Karpas-422 (cell line): ENCODE measurements at regions not wholly inside any gene's neighbourhood (a gene's known extent, or its start where the extent isn't known, plus 50 kb on each side); places are given as distances from the start of the nearest gene placed in this dataset.
A peak's percentile ranks its signal among the peaks of the same experiment; 100 is the strongest.

Experiments used
- DNase-seq: peaks from one replicate; pipeline ENCODE4 v3.0.0-alpha.2; 2015
- H2AFZ ChIP-seq: fragments of 200-600 bp; sonication (generic); 2 replicates; pipeline ENCODE4 v1.6.1; 2014; ENCODE audit warnings: antibody characterized with exemption, low read length, mixed read lengths
- H3K27ac ChIP-seq: fragments of 200-600 bp; sonication (generic); 2 replicates; pipeline ENCODE4 v1.5.1; 2014; ENCODE audit warnings: mild to moderate bottlenecking, low read length, moderate library complexity
- H3K27me3 ChIP-seq: fragments of 200-600 bp; sonication (generic); 2 replicates; pipeline ENCODE4 v1.6.1; 2014; ENCODE audit warnings: low read length, mixed read lengths
- H3K36me3 ChIP-seq: fragments of 200-600 bp; sonication (generic); 2 replicates; pipeline ENCODE4 v1.6.1; 2014; ENCODE audit warnings: low read length, mixed read lengths; ENCODE audit not compliant: insufficient read depth
- H3K4me1 ChIP-seq: fragments of 200-600 bp; sonication (generic); 2 replicates; pipeline ENCODE4 v1.6.1; 2014; ENCODE audit warnings: mild to moderate bottlenecking, low read length, mixed read lengths
- H3K4me2 ChIP-seq: fragments of 200-600 bp; sonication (generic); 2 replicates; pipeline ENCODE4 v1.6.1; 2014; ENCODE audit warnings: low read length, low read depth, mild to moderate bottlenecking; ENCODE audit not compliant: poor library complexity, severe bottlenecking
- H3K4me3 ChIP-seq: fragments of 200-600 bp; sonication (generic); 2 replicates; pipeline ENCODE4 v1.5.1; 2014; ENCODE audit warnings: mild to moderate bottlenecking, antibody characterized with exemption, low read length, mixed read lengths
- H3K79me2 ChIP-seq: fragments of 200-600 bp; sonication (generic); 2 replicates; pipeline ENCODE4 v1.6.1; 2014; ENCODE audit warnings: mild to moderate bottlenecking, low read length, mixed read lengths
- H3K9ac ChIP-seq: fragments of 200-600 bp; sonication (generic); 2 replicates; pipeline ENCODE4 v1.6.0; 2014; ENCODE audit warnings: low read length
- H3K9me2 ChIP-seq: fragments of 200-600 bp; sonication (generic), shearing (Covaris generic); replicated peaks from 2 replicates; pipeline ENCODE4 v1.6.0; 2014; ENCODE audit warnings: mild to moderate bottlenecking, low read length, moderate library complexity; ENCODE audit not compliant: insufficient read depth
- H3K9me3 ChIP-seq: fragments of 300-700, 200-600 bp; sonication (generic); 2 replicates; pipeline ENCODE4 v1.6.1; 2014; ENCODE audit warnings: low read length, mixed read lengths
- H4K20me1 ChIP-seq: fragments of 200-600 bp; sonication (generic); 2 replicates; pipeline ENCODE4 v1.6.1; 2014; ENCODE audit warnings: mild to moderate bottlenecking, antibody characterized with exemption, low read length, low read depth; ENCODE audit not compliant: insufficient read depth

DNA sequence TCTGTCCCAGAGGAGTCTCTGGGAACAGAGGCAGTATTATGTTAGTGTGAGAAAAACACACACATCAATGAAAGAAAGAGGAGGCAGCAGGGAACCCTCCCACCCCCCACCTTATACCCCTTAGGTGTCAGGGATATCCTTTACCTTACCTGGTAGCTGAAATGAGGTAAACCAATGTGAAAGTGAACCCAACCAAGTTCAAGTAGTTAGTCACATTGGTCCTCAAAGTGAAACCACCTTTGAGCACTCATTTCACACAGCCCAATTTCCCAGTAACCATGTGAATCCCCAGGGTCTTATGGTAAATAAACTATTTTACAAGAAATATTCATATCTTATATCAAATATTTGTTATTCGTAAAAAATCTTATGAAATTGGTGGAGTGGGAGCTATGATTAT lies 377.8 kb downstream of the LRATD1 start:
- Histone ChIP-seq H3K79me2 (no peaks in the 10 kb centered on the region), H3K36me3 (no peaks in the 10 kb centered on the region), H3K4me1 (no peaks in the 10 kb centered on the region), H3K9me3 (peaks cover 12% of the 10 kb centered on the region), H2AFZ (no peak overlapping the region), H3K27me3 (no peaks in the 10 kb centered on the region), H4K20me1 (no peaks in the 10 kb centered on the region), H3K4me2 (no peak overlapping the region), H3K4me3 (no peak overlapping the region), H3K27ac (no peak overlapping the region), H3K9ac (no peak overlapping the region), H3K9me2 (no peaks in the 10 kb centered on the region)
- no peak for DNase-seq

DNA sequence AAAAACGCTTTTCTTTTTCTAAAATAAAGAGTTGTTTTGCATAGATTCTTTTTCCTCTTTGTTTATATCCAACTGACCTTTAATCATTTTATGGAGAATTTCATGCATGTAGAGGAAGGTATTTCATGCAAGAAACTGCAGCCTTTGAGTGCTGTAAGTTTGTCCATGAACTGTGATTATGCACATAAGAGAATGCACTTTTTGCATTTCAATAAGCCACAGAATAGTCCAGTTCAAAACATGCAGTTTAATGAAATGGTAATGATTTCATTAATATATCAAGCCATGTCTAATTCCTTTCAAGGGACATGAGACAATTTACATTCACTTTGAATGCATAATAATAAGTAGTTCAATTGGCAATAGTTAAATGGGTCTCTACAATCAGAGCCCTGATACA lies 386.3 kb downstream of the LRATD1 start:
- H3K4me3 ChIP-seq: no peak overlapping the region
- no peak overlapping the region for H3K4me2 ChIP-seq
- H3K9me2 ChIP-seq: no peaks in the 10 kb centered on the region
- H3K79me2 ChIP-seq: no peaks in the 10 kb centered on the region
- H2AFZ ChIP-seq: no peak overlapping the region
- H3K4me1 ChIP-seq: no peaks in the 10 kb centered on the region
- no peaks in the 10 kb centered on the region; the same call in 1 of the 2 replicates for H3K36me3 ChIP-seq
- no peaks in the 10 kb centered on the region for H4K20me1 ChIP-seq
- H3K9me3 ChIP-seq: no peaks in the 10 kb centered on the region
- no peak overlapping the region for H3K9ac ChIP-seq
- H3K27me3 ChIP-seq: no peaks in the 10 kb centered on the region
- H3K27ac ChIP-seq: no peak overlapping the region
- DNase-seq: no peak

DNA sequence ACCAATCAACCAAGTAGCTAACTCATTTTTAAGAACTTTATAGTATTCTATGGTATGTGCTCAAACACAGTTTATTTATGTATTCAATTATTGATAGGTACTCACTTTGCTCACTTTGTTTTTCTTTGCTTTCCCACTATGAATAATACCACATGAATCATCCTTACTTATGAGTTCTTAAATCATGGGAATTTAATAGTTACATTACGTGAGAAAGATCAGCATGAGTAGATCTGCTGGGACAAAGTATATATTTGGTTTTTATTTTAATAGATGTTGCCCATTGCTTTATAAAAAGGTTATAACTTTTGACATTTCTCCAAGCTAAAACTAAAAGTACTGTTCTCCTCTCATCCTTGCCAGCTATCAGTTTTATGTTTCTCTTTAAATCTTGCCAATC lies 390.7 kb downstream of the LRATD1 start:
- Histone ChIP-seq H3K79me2 (no peaks in the 10 kb centered on the region), H3K9me3 (no peaks in the 10 kb centered on the region), H3K9me2 (no peaks in the 10 kb centered on the region), H3K27me3 (no peaks in the 10 kb centered on the region), H3K4me3 (no peak overlapping the region), H4K20me1 (no peaks in the 10 kb centered on the region), H3K9ac (no peak overlapping the region), H3K36me3 (no peaks in the 10 kb centered on the region), H3K4me1 (no peaks in the 10 kb centered on the region), H2AFZ (no peak overlapping the region), H3K4me2 (no peak overlapping the region), H3K27ac (no peak overlapping the region)
- no peak for DNase-seq

DNA sequence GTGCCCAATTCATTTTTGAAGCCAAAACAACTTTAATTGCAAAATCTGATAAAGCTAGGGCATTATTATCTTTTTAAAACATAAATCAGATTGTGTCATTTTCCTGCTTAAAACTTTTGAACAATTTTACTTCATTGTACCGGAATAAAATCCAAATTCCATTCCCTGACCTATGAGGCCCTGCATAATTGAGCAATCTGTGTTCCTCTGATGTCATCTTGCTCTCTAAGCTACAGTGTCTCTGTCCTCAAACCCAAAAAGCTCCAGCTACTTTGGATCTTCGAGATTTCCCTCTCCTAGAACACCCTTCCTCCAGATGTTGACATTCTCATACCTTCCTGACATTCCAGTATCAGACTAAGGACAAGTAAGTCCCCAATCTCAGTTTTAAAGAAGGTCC lies 395.9 kb downstream of the LRATD1 start:
- Histone ChIP-seq H3K4me2 (no peak overlapping the region), H3K27me3 (no peaks in the 10 kb centered on the region), H4K20me1 (no peaks in the 10 kb centered on the region), H3K27ac (no peak overlapping the region), H3K9me3 (no peaks in the 10 kb centered on the region), H3K9me2 (no peaks in the 10 kb centered on the region), H3K4me1 (peaks cover 21% of the 10 kb centered on the region), H3K4me3 (no peak overlapping the region), H3K9ac (no peak overlapping the region), H3K36me3 (no peaks in the 10 kb centered on the region), H3K79me2 (no peaks in the 10 kb centered on the region), H2AFZ (no peak overlapping the region)
- no peak for DNase-seq

DNA sequence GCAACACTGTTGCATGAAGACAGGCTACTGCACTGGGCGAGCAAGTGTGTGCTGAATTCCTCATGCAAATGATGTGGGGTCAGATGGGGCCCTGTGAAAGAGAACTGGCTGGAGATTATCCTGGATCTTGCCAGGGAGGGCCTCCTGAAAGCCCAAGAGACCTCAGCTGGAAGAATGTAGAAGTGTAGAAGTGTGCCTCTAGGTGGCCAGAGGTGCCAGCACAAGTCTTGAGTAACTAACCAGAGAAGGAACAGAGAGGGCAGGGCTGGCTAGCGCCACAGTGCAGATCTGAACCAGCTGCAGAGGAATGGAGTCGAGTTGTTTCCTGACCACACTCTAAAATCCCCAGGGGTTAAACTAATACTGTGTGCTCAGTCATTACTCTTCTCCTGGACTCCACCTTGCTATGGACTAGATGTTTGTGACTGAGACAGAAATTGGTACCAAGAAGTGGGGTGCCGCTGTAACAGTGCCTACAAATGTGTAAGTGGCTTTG lies 399.3 kb downstream of the LRATD1 start:
- Histone ChIP-seq H2AFZ (no peak overlapping the region; the same call in 1 of the 2 replicates), H3K79me2 (no peaks in the 10 kb centered on the region), H3K9me2 (no peaks in the 10 kb centered on the region), H3K36me3 (no peaks in the 10 kb centered on the region), H3K27me3 (no peaks in the 10 kb centered on the region), H4K20me1 (no peaks in the 10 kb centered on the region), H3K27ac (no peak overlapping the region), H3K4me1 (peaks cover 21% of the 10 kb centered on the region), H3K9me3 (no peaks in the 10 kb centered on the region), H3K4me2 (peak overlapping the region; percentile 51), H3K4me3 (peak overlapping the region; percentile 15), H3K9ac (peak overlapping the region; percentile 31; the same call in 1 of the 2 replicates)
- peak; percentile 78 for DNase-seq

DNA sequence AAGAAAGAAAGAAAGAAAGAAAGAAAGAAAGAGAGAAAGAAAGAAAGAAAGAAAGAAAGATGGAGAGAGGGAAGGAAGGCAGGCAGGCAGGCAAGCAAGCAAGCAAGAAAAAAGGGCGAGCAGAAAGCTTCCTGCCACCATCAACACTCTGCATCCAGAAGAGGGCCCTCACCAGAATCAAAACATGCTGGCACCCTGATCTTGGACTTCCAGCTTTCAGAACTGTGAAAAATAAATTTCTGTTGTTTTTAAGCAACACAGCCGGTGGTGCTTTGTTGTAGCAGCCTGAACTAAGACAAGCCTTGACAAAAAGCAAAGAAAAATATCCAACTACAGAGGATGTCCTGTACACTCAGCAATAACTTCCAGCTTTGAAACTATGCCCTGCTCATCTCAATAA lies 401.7 kb downstream of the LRATD1 start:
- Histone ChIP-seq H3K9me2 (no peaks in the 10 kb centered on the region), H2AFZ (no peak overlapping the region), H3K4me2 (no peak overlapping the region), H4K20me1 (no peaks in the 10 kb centered on the region), H3K9ac (no peak overlapping the region), H3K27ac (no peak overlapping the region), H3K4me1 (peaks cover 21% of the 10 kb centered on the region), H3K79me2 (no peaks in the 10 kb centered on the region), H3K4me3 (no peak overlapping the region), H3K27me3 (no peaks in the 10 kb centered on the region), H3K36me3 (no peaks in the 10 kb centered on the region), H3K9me3 (no peaks in the 10 kb centered on the region)
- no peak for DNase-seq

DNA sequence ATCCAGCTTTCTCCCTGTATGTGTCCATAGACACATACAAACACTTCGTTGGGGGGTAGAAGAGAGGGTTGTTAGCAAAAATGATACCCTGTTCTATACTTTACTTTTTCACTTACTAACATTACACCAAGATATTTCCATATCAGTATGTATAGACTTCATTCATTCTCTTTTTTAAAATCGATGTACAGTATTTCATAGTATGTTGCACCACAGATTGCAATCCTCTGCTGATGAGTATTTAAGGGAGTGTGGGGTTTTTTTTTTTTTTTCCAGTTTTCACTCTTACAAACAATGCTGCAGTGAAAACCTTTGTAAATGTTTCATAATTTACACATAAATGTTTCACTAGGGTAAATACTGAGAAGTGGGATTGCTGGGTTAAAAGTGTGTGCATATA lies 402.3 kb downstream of the LRATD1 start:
- Histone ChIP-seq H3K9me3 (no peaks in the 10 kb centered on the region), H3K4me2 (no peak overlapping the region), H3K4me3 (no peak overlapping the region), H2AFZ (no peak overlapping the region), H3K27ac (no peak overlapping the region), H3K4me1 (peaks cover 27% of the 10 kb centered on the region), H3K36me3 (no peaks in the 10 kb centered on the region), H3K9me2 (no peaks in the 10 kb centered on the region), H4K20me1 (no peaks in the 10 kb centered on the region), H3K9ac (no peak overlapping the region), H3K27me3 (no peaks in the 10 kb centered on the region), H3K79me2 (no peaks in the 10 kb centered on the region)
- DNase-seq: no peak

DNA sequence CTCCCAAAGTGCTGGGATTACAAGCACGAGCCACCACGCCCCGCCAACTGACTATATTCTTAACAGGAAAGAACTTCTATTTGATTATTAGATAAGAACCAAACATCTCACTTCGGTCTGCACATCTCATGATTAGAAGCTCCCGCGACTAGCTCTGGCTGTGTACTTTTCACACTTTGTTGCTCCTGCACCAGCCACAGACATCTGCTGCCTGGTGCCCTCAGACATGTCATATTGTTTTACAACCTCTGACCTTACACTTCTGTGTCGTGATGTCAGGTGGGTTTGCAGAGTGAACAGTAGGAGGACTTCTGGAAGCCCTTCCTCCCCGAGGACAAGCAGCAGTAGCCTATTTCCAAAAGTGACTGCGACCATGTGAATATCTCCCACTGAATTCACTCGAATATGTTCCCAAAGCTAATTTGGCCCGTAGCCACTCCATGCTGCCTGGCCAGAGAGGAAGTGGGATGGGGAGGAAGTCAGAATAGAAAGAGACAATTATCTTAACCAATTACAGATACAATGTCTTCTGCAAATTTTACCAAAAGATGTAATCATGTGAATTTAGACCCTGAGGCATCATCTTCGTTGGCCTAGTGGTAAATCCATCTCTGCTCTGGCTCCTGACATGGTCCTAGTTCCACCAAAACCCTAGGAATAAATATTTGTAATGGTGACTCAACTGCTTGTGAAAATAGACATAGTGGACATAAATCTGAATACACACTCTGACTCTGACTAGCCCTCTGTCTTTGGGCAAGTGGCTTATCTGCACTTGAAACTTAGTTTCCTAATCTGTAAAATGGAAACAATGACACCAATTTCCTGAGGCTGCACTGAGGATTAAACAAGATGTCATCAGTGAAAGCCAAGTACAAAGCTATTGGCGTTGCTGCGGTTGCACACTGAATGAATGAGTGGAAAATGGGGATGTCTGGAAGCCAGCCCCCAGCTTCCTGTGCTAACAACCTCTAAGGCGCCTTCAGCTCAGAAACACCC lies 406.1 kb downstream of the LRATD1 start:
- H3K9me3 ChIP-seq: no peaks in the 10 kb centered on the region
- no peak overlapping the region for H3K4me3 ChIP-seq
- H3K36me3 ChIP-seq: no peaks in the 10 kb centered on the region
- no peaks in the 10 kb centered on the region for H3K27me3 ChIP-seq
- no peaks in the 10 kb centered on the region for H3K79me2 ChIP-seq
- H3K9me2 ChIP-seq: no peaks in the 10 kb centered on the region
- no peak overlapping the region for H3K4me2 ChIP-seq
- peaks cover 15% of the 10 kb centered on the region for H3K4me1 ChIP-seq
- DNase-seq: no peak
- no peak overlapping the region for H3K27ac ChIP-seq
- no peak overlapping the region for H2AFZ ChIP-seq
- no peak overlapping the region for H3K9ac ChIP-seq
- H4K20me1 ChIP-seq: no peaks in the 10 kb centered on the region
